Dermis blood vessel endothelial cell (primary cell): ENCODE measurements at regions not wholly inside any gene's neighbourhood (a gene's known extent, or its start where the extent isn't known, plus 50 kb on each side); places are given as distances from the start of the nearest gene placed in this dataset.

Experiments
- DNase-seq: peaks from one replicate; pipeline ENCODE4 v3.0.0; 2010

DNA sequence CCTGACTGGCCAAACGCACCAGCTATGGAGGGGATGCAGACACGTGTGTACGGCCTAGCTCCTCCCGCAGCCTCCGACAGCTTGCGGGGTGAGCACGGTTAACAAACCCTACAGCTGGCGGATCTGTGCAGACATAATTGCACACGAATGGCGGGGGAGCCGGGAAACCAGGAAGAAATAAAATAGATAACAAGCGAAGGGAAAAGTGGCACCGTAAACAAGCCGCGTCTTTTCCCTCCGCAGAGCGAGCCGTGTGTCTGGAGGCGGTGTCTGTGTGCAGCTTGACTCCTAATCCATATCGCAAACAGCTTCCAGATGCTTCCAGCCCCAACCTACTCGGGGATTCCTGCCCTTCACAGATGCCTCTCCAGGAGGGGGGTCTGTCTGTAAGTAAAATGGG, 853.1 kb upstream of the SALL3 start:
- DNase-seq: no peak

DNA sequence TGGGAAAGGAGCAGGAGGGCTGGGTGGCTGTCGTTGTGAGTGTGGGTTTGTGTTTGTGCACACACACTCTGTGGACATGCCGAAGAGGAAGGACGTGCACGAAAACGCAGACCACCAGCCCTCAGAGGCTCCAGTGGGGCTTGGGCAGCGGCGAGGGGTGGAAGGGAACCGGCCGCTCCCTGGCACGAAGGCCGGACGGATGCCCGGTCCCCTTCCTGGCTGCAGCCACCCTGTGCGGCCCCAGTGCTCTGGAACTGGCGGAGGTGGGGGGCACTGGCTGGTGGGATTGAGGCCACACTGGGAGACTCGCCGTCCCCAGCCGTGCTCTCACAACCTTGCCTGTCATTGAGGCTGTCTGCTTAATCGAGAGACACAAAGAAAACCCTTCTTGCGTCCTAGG, 852.6 kb upstream of the SALL3 start:
- no peak for DNase-seq

DNA sequence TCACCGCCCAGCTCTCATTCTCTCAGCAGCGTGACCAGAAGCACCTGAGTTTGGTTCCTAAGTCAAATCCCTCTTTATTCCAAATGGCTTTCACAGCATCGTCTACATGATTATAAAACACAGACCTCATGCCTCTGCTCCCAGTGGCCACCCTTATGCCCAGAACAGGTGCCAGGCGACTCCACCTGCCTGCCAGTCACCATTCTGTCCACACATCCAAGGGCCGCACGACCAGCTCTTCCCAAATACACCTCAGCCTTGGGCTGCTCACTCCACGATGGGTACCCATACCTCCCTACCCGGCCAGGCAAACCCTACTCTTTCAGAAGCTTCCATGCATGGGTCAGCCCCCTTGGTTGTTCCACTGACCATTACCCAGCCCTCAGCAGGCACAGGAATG, 851.6 kb upstream of the SALL3 start:
- no peak for DNase-seq

DNA sequence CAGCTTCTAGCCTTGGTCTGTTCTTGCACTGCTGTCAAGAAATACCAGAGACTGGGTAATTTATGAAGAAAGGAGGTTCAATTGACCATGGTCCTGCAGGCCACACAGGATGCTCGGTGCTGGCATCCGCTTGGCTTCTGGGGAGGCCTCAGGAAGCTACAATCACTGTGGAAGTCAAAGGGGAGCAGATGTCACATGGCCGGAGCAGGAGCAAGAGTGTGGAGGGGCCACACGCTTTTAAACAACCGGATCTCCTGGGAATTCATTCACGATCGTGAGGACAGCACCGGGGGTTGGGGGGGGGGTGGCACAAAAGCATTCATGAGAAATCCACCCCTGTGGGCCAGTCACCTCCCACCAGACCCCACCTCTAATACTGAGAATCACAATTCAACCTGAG, 850.4 kb upstream of the SALL3 start:
- no peak for DNase-seq

DNA sequence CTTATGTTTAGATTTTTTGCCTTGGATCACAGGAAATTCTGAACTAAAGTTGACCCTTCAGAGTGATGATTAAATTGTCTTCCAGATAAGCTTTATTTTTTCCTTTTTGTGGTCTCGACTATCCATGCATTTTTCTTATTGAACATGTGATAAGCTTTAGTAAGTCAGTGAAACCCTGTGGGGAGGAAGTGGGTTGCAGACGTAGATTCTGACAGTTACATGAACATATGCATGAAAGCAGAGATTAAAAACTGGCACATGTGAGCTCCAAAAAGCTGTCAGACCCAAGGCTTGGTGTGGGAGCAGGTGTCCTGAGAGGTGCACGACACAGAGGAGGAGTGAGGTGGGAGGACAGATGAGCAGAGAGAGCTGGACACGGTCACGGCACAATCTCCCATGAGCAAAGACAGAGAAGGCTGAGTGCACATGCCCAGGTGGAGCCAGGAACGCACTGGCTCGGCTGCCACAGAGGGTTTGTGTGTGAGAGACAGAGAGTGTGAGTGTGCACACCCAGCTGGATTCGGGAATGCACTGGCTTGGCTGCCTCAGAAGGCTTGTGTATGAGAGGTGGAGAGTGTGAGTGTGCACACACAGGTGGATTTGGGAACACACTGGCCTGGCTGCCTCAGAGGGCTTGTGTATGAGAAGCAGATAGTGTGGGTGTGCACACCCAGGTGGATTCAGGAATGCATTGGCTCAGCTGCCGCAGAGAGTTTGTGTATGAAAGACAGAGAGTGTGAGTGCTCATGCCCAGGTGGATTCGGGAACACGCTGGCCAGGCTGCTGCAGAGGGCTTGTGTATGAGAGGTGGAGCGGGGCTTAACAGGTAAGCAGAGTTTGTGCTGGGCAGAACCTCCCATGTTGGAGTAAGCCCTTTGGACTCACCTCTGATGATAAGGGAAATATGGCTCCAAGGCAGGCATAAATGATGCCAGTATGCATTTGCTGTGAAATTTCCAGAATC, 849.1 kb upstream of the SALL3 start:
- DNase-seq: no peak

DNA sequence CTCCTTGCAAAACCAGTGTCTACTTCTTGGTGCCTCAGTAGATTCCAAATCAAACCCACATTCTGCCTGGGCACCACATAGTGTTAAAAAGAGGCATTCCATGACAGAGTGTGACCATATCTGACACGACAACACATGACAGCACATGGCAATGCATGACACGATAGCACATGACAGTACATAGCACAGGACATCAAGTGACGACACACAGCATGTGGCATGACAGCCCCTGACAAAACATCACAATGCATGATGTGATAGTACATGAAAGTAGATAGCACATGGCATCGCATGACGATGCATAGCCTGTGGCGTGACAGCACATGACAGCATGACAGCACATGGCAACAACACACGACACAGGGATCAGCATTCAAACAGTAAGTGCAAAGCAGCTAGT, 845.9 kb upstream of the SALL3 start:
- no peak for DNase-seq

DNA sequence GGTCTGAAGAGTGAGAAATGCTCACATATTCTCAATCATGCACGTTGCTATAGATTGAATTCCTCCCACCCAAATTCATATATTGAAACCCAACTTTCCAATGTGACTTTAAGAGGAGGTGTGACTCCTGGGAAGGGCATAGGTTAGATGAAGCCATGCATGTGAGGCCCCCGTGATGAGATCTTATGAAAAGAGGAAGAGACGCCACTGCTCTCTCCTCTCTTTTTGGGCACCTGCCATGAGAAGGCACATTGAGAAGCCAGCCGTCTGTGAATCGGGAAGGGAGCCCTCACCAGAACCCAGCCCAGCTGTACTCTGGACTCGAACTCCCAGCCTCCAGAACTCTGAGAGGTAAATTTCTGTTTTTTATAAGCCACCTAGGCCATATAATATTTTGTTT, 842.6 kb upstream of the SALL3 start:
- DNase-seq: no peak

DNA sequence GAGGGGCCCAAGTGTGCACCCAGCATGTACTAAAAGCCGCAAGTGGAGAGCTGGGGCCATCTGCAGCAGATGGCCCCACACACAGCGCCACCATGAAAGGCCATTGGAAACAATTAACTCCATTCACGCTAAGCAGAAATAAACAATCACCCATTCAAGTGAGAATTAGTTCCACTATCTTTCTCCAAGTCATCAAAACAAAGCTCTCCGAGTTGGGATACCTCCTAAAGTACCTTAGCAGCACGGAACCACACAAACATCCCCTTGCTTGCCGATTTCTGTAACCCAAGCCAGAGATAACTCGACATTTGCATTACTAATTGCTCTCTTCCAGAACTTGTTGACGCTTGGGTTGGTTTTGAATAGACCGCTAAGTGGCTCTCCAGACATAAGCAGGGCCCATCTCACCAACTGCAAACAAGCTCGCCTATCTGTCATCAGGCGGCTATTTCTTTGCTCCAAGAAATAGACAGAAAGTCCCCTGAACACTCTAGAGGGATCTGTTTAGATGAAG, 840.6 kb upstream of the SALL3 start:
- no peak for DNase-seq

DNA sequence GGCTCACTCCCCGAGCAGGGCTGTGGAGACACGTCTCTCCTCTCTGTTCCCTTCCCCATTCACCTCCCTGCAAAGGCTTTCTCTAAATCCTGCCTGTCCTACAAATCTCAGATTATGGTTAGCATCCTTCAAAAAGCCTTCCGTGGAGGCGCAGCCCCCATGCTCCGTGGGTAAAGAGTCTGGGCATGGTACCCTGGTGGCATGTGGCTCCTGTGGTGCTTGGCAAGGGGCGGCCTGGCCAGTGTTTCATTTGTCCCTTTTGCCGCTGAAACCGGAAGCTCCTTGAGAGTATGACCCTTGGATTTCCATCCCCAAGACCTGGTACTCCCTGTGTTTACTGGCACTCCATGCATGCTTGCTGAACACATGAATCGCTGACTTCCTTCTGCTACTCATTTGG, 839.3 kb upstream of the SALL3 start:
- DNase-seq: no peak

DNA sequence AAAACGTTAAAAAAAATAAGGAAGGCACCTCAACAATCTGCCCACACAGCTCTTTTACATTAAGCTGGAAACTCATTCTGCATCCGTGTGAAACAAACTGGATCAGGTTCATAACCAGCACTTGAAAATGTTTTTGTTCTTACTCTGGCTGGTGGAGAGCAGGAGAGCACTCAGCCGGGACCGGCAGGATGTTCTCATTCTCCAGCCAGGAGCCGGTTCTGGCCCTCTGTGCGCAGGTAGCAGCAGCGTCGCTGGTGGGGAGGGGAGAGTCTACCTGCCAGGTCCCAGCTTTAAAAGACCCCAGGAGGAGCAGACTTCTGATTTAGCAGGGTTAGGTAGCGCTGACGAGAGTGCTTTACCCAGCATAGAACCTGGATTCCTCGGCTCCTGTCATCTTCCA, 834.9 kb upstream of the SALL3 start:
- no peak for DNase-seq

DNA sequence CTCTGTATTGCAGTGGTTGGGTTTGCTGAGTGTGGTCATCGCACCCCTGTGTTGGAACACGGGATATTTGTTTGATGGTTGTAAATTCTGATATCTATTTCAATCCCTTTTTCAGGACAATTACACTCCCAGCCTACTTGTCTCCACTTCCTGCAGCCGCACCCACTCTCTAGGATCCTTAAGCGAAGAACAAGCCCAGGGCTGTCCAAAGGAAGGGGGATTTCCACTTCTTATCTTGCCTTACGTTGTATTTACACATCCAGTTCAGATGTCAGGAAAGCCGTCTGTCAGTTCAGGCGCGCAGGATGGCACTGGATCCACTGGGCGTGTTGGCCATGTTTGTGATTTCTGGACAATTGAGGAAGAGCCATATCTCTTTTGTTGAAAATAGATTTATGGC, 834.5 kb upstream of the SALL3 start:
- DNase-seq: no peak

DNA sequence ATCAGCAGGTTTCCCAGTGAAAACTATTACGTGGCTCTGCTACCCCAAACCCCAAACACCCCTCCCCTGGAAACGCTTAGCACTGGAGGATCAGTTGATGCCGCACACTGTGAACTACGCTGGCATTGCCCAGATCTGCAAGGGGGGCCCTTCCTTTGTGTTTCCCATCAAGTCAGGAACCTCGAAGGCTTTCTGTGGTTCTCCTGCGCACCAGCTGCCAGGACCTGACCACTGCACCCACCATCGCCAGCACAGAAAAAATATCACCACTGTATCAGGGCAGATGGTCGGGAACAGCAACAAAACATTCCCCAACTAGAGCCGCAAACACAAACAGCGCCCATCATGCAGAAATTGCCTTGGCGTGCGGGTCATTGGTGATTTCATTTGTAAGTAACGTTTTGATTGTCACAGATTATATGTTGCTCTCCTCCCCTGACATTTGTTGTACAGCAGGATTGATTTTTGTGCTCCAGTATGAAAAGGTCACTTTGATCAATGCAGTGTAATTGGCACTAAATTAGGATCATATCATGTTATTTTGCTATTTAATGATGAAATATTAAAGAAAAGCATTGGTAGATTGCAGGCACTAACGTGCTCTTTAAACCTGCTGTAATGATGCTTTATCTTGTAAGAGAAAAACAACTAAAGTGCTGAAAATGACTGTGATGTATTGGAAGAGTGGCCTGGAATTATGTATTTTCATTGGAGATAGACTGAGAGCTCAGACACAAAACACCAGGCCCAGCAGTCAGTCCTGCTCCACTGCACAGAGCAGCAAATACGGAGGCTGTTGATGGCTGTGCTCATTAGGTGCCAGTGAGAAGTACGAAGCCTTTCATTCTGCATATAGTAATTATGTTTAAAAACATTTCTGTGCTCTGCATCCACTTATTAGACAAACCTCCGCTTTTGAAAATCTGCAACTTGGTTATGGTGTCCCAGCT, 833.2 kb upstream of the SALL3 start:
- DNase-seq: no peak

DNA sequence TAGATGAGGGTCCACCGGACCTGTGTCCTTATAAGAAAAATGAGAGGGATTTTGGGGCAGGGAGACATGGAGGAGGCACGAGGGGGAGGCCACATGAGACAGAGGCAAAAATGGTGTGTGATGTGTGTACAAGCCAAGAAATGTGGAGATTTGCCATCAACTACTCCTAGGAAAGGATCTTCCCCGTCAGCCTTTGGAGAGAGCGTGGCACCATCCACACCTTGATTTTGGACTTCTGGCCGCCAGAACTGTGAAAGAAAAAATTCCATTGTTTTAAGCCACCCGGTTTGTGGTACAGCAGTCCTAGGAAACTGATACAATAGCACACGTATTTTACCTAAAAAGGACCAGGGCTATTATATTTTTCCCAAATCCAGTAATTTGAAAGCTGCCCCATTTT, 829.0 kb upstream of the SALL3 start:
- DNase-seq: no peak

DNA sequence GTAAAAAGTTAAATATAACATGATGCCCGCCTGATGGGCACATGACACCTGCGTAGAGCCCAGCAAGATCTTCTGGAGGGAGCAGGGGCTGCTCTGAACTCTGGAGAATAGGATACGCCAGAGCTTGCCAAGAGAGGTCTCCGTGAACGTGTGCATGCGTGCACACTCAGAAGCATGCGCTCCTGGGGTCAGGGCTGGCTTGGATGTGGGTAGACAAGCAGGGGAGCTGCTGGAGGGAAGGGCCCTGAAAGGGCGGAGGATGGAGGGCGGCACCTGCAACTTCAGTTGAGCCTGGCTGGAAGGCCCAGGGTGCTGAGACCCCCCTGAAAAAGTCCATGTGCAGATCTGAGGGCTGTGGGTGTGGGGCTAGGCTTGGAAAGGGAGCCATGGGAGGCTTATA, 828.4 kb upstream of the SALL3 start:
- no peak for DNase-seq

DNA sequence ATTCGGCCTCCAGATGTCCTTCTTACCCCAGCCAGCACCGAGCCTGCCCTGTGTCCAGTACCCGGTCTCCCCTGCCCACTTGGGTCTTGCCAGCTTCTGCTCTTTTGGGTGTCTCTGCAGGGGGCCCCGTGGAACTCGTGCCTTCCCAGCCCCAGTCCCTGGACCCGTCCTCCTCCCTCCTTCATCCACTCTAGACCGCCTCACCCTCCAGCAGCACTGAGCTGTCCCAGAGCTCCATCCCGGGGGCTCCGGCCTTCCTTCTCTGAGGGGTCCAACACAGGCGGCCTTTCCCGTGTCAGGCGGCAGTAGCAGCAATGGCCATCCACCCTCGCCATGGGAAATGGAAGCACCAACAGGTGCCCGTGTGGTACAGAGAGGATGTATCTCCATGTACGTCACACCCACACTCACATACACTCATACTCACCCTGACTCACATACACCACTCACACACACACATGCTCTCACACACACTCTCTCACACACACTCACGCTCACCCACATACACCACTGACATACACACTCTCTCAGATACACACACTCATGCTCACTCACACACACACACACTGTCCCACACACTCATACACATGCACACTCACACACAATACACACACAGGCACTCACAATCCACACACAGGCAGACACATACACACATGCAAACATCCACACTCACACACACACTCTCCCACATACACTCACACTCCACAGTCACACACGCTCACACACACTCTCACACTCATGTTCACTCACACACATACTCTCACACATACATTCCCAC, 827.5 kb upstream of the SALL3 start:
- DNase-seq: no peak

DNA sequence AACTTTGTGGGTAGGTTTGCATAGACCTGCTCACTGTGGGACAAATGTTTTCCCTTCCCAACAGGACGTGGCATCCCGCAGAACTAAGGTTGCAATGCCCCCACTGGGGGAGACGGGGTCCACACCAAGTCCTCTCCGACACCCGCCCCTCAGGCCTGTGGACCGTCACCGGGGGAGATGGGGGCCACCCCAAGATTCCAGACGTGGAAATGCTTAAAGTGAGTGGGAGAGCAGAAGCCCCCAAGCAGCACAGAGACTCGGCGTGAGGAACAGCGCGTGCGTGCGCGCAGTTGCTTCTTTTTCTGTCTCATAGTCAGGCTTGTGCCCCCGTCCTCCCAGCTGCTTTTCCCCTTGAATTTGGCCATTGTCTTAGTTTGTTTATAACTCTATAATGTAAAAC, 826.3 kb upstream of the SALL3 start:
- DNase-seq: no peak

DNA sequence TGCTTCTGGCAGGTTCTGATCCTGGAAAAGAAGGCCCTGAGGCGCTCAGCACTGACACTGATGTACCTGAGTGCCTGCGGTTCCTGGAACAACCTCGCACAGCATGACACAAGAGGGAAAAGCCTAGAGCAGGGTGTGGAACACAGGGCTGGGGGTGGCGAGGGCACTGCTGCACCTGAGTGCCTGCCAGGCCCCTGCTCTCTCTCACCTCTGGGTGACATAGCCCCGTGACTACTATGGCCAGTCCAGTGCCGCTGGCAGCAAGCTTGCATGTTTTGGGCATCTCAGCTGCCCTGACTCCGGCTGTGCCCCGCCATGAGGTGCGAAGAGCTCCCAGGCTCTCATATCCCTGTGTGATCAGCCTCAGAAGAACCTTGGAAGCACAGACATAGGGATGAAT, 825.2 kb upstream of the SALL3 start:
- DNase-seq: no peak

DNA sequence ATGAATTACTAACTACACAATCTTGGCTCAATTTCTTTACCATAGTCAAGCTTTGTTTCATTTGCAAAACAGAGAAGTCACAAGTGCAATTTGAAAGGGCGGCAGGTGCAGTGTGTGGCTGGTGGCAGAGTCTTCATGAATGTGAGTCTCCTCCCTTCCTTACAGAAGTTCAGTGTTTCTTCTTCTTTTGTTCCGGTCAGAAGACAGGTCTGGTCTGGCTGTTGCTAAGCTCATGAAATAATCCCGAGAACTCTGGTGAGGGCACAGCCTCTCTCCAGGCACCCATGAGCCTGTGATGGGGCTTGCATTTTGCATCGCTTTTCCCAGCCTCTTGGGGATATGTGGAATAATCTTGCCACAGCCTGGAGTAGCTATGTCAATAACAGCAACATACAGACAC, 824.8 kb upstream of the SALL3 start:
- no peak for DNase-seq

DNA sequence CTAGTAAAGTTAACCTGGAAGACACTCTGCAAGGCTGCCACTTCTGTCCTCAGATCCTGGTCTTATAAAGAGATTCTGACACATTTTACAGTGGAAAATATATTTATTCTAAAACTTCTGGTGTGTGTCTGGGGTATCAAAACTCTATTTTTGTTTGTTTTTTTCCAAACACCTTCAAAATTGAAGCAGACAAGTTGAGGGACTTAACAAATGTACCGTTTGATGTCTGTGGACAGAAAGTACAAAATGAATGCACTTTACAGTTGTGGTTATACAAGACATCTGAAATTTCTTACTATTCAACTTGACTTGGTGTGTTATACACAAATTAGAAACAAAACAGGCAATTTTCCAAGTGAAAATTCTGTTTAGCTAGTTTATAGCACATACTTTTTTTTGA, 823.2 kb upstream of the SALL3 start:
- DNase-seq: no peak

DNA sequence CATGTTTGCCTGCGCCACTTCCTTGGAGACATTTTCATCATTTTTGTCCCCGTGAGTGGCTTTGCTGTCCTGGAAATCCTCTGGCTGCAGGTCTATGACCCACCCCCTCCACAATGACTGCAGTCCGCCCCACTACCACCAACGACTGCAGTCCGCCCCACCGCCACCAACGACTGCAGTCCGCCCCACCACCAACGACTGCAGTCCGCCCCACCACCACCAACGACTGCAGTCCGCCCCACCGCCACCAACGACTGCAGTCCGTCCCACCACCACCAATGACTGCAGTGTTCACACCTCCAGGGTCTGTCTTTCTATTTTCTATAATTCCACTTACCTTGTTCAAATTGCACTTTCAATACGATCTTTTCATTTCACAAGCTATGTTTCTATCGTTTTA, 820.7 kb upstream of the SALL3 start:
- DNase-seq: no peak

DNA sequence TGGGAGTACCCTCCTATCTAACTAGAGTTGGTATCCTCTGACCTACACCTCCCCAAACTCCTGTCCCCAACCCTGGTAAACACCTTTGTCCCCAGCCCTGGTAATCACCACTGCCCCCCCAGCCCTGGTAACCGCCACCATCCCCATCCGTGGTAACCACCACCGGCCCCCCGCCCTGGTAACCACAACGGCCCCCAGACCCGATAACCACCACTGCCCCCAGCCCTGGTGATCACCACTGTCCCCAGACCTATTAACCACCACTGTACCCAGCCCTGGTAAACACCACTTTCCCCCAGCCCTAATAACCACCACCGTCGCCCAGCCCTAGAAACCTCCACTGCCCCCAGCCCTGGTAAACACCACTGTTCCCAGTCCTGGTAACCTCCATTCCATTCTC, 820.2 kb upstream of the SALL3 start:
- DNase-seq: no peak

DNA sequence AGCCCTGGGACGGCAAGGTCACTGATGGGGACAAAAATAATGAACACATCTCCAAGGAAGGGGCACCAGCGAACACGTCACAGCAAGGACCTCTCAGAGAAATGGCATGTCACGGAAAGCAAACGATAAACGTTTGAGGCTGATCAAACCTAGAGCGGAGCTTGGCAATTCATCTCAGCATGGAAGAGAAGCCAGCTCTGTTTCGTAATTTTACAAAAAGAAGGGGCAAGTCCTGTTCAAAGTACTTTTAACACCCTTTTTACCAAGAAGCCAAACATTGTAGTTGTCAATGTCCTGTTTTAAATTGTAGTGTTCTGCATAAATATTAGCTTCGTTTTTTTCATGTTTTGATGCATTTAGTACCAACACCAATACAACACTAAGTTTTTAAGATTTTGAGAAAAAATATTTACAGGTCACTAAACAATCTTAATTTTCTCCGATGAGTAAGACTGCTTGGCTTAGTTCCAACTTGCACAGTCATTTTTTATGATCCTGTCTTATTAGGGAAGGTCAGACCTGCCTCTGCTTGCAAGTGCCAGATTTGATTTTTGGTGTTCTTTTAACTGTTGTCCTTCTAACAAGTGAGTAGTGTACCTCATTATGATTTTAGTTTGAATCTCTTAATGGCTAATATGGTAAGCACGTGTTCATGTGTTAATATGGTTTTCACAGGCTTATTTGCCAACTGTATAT, 818.5 kb upstream of the SALL3 start:
- DNase-seq: no peak
